Spleen (tissue), 7 donors: ENCODE measurements at regions not wholly inside any gene's neighbourhood (a gene's known extent, or its start where the extent isn't known, plus 50 kb on each side); places are given as distances from the start of the nearest gene placed in this dataset.

Experiments
- CTCF ChIP-seq, 11 experiments: fragments of 200-600 bp in 7 of 11; fragments of 450-650 bp in 4 of 11; sonication (generic) in 4 of 11; IDR thresholded peaks in 8 of 11; conservative IDR thresholded peaks in 3 of 11; 1 replicate in 7 of 11; 2 replicates in 4 of 11; pipeline versions ENCODE4 v1.4.0 to v1.8.0; 2016 to 2021; ENCODE audit warnings: antibody characterized with exemption in 11 of 11, inconsistent platforms in 4 of 11, mild to moderate bottlenecking in 1 of 11
- POLR2A ChIP-seq, 3 donors: fragments of 450-650 bp; IDR thresholded peaks; one replicate each; pipeline ENCODE4 v1.5.1; 2017; ENCODE audit warnings: antibody characterized with exemption in 3 of 3, mild to moderate bottlenecking in 1 of 3
- donor health status: DM: no; HTN: no; CAD: no; lungs with moderate emphysema.
- donor health status: DM: no; HTN: no; CAD: no.
- donor health status: DM: no; HTN: no; CAD: no.

GRCh38 chr10:35838054-35838453 lies 196.0 kb upstream of the FZD8 start:
- TF ChIP-seq CTCF (IDR thresholded peaks at IDR 0.05 in 8 of 11, conservative IDR thresholded peaks at IDR 0.05 in 3 of 11) (no peak), POLR2A (IDR thresholded peaks at IDR 0.05) (no peak)
